ENCODE measurements at regions not wholly inside any gene's neighbourhood (a gene's known extent, or its start where the extent isn't known, plus 50 kb on each side); places are given as distances from the start of the nearest gene placed in this dataset.

- DNase-seq: no peak
Measured at GRCh38 chr7:25399000-25399750, 170.9 kb upstream of the NPVF start.

DNA sequence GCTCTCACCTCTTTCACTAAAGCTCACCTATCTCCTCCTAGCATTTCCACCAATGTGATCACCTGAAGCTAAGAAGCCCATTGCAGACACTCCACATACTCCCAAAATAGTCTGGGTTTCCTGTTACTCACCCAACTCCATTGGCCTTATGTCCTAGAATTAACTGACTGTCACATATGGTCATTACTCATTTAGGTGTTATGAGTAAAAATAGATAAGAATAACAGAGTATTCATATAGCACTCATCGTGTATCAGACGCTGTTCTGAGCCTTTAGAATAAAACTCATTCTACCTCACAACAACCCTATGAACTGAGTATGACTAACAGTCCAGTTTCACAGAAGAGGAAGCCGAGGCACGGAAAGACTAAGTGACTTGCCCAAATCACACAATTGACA lies 174.2 kb upstream of the NPVF start:
- no peak for DNase-seq

DNA sequence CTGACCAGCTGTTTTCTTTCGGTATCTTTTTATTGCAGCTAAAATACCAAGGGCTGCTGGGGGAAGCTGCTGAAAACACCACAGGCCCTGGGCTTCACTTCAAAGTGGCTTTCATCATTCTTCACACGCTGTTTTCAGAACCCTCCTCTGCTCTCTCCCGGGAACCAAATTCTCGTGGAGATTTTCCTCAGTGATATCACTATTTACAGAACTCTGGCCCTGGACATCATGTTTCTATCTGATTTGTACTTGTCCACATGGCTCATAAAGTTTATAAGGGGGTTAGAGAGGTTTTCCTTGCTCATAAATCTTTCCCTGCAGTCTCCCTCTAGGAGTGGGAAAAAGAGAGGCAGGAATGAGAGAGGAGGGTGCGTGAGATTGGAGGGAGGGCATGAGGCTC lies 177.4 kb upstream of the NPVF start:
- DNase-seq: no peak

DNA sequence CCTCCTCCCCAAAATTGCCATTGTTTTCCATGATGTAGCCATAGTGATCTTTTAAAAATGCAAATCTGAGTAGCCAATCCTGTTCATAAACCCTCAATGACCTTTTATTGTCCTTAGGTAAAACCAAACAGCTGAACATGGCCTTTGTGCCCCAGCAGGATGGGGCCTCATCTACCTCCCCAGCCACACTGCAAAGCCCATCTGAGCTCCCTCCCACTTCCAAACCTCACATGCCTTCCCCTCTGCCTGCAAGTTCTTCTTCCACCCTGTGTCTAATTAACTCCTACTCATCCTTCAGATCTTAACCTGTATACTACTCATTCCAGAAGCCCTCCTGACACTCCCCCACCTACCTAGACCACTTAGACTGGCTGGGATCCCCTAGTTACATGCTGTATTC lies 178.8 kb upstream of the NPVF start:
- DNase-seq: no peak

DNA sequence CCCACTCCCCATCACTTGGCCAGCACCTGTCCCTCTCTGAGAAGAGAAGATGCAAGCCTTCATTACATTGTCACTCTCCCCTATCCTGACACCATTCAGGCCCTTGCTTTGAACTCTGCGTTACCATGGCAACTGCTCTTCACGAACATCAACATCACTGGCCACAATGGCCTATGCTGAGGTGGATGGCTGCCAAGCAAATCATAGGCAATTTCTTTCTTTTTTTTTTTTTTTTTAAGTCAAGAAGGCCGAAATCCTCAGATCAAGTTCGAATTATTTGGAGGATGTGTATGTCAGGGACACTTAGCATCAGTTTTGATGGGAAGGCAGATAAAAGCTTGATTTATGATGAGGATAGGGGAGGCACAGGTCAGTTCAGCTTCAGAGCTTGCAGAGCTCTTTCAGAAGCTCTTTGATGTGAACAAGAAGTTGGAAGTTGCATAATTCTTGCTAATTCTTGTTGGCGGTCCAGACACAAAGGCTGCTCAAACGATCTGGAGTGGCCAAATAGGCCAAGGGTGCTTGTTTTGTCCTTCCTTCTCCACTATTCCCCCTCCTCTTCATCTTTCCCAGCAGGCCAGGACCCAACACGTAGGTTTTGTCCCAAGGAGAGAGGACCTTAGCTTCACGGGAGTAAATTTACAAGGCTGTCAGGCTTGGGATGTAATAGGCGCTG lies 179.9 kb upstream of the NPVF start:
- DNase-seq: no peak

DNA sequence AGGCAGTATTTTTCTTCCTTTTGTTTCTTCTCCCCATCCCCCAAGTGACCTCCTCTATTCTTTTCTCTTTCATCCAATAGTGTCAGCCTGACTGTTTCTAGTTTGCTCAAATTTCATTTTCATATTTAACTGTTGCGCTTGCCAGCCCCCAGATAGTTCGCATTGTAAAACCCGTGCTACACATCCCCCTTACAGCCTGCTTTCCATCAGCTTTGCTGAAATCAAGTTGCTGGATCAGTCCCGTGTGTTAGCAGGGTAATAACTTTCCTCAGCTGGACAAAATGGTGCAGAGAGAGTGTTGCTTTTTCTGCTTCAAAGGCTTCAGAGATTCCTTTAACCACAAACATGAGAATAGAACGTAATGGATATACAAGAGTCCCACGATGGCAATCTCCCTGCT lies 180.6 kb upstream of the NPVF start:
- no peak for DNase-seq

- no peak for DNase-seq
Measured at GRCh38 chr7:25409897-25410636, 181.8 kb upstream of the NPVF start.

DNA sequence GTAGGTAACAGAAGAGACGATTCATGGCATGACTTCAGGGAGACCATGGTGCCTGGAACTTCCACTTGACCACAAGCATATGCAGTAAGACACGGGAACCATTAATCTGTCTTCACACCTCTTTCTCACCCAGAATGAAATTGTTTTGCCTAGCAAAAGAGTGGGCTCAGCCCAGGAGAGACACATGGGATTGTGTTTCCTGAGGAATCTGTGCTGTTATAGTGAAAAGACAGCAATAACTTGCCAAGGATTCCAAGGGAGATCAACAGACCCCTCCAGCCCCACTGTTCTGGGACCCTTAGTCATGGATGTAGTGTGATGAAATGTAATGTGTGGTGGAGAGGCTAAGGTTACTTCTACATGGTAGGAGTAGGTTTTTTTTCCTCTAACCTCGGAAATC lies 192.5 kb upstream of the NPVF start:
- DNase-seq: no peak

DNA sequence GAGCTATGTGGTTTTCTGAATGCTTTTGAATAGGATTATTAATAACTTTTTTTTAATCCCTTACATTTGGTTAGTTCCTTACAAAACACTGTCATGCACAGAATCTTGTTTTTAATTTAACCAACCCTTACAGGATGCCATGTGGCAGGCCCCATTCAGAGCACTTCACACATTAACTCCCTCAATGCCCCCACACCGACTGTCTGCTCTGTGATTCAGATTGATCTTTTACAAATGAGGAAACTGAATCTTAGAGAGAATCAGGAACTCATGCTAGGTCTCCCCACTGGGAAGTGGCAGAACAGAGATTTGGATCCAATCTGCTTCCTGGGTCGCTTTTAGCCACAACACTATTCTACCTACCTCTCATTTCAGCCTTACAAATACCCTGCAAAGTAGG lies 195.8 kb upstream of the NPVF start:
- no peak for DNase-seq

DNA sequence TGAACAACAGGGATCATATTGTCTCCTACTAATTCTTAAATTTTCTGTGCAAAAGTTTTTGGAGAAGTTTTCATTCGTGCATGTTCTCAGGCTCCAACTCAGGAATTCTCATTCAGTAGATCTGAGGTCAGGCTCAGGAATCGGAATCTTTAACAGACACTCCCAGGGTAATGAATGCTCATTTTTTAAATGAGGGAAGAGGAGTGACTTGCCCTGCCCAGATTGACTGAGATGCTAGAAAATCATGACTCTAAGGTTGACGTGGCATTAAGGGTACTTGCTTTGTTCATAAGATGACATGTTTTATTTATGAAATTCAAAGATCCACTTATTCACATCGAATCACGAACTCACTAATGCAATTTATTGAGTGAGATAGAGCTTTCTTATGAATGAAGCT lies 196.6 kb upstream of the NPVF start:
- no peak for DNase-seq

DNA sequence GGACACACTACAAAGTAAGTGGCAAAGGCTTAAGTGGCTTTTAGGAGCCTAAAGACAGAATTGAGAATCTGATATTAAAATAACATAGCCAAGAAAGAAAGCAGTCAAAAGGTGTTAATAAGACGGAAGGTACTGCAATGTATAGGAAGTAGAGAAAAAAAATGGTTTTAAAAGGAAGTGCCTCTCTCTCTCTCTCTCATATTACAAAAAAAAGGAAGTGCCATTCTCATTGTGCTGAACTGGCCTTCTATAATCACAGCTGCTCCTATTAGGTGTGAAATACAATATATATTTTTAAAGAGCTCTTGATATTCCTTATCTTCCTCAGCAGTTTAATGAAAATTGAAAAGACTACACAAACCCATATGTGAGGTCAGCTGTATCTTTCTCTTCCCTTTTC lies 199.4 kb upstream of the NPVF start:
- DNase-seq: no peak

DNA sequence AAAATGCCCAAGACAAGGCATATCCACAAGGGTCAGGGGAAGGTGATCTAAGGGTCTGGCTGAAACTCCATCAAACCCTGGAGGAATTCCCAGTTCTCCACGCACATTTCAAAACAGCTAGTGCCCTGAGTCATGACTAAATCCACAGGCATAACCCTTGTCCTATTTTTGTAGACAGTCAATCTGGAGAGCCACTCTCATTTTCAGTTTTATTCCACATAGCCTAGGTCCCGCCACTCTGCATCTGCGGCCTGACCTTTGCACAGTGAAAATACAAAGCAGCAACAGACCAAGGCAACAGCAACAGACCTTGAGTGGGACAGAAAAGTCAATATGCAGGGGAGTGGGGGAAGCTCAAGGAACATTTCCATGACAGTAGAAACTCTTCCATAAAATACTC lies 201.4 kb upstream of the NPVF start:
- no peak for DNase-seq

DNA sequence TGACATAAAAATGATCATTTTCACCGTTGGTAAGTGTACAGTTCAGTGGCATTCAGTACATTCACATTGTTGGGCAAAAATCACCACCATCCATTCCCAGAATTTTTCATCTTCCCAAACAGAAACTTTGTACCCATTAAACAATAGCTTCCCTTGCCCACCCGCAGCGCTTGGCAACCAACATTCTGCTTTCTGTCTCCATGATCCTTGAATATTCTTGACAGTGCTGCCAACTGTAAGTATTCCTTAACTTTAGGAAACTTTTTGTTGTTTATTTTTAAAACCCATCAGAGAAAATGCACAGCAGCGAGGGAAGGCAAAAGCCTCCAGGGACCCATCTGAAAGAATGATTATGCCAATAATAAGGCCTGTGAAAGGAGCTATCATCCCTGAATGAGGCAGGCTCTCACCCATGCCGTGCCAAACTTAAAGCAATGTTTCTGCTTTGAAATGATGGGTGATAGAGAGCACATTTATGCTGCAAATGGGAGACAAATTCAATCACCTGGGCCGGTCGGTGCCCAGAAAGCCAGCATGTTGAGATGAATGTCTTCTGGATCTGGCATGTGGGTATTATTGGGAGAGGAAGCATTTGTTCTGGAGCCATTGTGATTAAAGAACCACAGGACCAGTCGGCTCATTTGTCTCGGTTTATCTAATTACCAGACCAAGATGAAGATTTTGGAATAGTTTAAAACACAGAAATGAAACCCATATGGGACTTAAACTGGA lies 202.1 kb upstream of the NPVF start:
- no peak for DNase-seq

- DNase-seq: no peak
Measured at GRCh38 chr7:25431956-25432450, 203.7 kb upstream of the NPVF start.

DNA sequence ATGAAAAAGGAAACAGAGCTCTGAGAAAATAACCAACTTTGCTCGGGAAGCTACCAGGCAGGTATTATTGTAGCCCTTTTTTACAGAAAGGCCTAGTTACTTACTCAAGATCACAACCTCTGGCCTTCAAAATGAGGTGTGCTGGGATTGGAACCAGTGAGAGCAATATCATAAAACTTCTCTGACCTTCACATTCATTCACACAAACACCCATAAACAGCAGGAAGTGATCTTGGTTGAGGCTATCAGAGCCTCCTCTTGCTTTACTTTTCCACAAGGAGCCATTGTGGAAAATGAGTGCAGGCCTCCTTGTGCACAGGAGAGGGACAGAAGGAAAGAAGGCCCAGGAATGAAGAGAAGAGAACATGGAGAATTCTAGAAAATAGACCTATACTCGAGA lies 204.5 kb upstream of the NPVF start:
- DNase-seq: no peak

DNA sequence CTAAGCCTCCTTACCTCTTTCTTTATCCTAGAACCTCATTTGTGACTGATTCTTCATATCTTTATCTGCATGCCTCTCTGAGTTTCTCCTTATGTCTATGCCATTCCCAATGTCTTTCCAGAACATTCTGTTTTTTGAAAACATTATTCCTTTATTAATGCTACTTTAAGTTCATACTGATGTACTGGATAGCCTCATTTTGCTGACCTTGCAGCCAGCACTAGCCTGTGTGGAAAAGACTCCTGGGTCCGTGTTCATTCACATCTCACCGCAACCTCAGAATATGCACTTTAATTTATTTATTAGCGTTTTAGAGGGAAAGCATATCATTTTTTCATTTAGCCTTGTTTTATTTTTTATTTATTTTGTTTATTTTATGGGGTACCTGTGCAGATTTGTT lies 208.1 kb upstream of the NPVF start:
- DNase-seq: no peak

GRCh38 chr7:25437308-25437707 lies 209.0 kb upstream of the NPVF start:
- DNase-seq: no peak

DNA sequence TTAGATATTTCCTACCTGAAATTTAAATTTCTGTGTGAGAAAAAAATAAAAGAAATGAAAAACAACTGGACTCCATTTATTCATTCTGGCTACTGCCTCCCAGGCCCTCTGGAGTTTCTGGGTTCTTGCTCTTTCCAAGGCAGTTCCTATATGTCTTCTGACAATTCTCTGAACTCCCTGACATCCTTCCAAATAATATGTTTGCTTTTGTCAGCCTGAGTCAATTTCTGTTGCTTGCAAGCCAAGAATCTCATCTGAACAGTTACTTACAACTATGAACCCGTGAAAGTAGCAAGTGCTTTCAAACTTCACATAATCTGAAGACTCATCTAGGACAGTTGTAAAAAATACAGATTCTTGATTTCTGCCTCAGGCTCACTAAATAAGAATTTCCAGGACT lies 216.7 kb upstream of the NPVF start:
- DNase-seq: no peak

DNA sequence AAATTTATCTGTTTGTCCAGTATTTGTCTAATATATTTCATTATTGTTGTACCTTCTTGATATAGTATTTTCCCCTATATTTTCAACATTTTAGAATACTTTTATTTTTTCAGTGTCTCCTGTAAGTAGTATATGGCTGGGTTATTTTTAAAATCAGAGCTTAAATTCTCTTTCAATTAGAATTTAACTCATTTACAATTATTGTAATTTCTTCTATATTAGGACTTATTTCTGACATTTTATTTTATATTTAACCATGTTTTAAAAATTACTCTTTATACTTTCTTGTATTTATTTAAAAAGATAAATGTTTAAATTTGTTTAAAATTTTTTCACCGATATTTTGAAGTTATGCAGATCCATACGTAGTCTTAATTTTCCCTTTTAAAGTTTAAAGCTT lies 220.0 kb upstream of the NPVF start:
- DNase-seq: no peak

DNA sequence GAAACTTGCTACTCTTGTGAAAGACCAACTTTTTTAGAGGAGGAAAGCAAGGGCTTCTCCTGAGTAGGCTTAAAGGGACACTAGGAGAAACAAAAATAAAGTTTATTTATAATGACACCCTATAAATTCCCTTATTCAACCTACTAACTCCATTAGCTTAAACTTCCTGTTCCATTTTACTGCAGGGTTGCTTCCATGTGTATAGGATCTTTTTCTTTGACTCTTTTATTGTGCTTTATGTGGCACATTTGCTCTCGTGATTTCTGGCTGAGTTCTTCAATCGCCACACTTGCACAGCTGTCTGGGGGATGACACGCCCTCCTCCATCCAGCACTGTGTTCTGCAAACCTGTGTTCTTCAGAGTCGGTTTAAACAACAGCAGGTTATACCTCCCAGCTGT lies 225.7 kb upstream of the NPVF start:
- DNase-seq: no peak

- no peak for DNase-seq
Measured at GRCh38 chr7:25454562-25455041, 226.3 kb upstream of the NPVF start.

DNA sequence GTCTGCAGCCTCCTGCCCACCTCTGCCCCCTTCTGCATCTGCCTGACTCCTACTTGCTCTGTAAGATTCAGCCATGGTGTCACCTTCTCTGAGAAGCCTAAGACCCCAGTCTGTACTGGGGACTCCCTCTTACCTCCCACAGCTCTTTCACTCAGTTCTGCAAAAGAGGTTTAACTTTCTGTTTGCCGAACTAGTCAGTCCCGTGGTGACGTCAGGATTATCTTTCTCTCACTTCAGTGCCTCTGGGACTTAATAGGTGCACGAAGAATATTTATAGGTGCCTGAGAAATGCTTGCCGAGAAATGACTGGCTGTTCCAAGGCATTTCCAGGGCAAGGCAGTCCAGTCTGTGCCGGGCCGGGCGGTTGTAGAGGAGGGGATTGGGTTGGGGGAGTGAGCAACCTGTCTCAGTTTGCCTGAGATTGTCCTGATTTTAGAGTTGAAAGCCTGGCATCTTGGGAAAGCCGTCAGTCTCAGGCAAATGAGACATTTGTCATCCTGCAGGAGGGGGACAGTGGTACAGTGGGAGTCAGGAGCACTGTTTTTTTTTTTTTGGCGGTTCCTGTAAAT lies 227.5 kb upstream of the NPVF start:
- DNase-seq: no peak
